ENCODE measurements at regions not wholly inside any gene's neighbourhood (a gene's known extent, or its start where the extent isn't known, plus 50 kb on each side); places are given as distances from the start of the nearest gene placed in this dataset.

DNA sequence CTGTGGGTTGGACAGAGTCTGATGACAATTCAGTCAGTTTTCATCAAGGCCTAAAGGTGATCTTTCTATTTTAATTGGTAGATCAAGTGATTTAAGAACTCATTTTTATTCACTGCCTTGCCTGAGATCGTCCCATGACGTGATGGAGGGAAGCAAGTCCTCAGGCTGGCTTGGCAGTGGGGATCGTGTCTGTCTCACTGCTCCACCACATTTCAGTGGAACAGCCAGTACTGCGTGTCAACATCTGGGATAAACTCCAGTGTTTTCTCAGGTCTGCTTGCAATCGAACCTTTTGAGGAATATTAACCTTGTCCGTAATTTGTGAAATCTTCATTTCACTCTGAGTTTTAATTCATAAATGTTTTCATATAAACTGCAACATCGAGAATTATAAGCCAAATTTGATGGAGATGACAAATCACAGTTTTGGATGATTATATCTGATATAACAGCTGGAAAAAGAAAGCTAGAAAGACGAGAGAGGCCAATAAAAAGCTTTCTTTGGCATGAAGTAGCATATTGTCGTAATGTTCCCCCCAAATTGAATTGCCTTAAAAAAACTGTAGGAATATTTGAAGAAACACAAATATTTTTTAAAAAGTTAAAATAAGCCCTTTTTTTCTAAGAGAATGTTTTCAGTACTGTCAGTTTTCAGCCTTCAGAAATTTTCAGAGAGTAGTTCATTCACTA, 414.7 kb upstream of the SPRED2 start:
- Histone ChIP-seq H3F3A (ENCODE audit: insufficient read depth) (no peaks in the 10 kb centered on the region), H3K27me3 (ENCODE audit: low read length) (no peaks in the 10 kb centered on the region), H3K4me2 (ENCODE audit: low read depth, low read length, poor library complexity, severe bottlenecking) (no peak overlapping the region), H3K9me3 (ENCODE audit: insufficient read depth, low read length) (no peaks in the 10 kb centered on the region), H2AFZ (ENCODE audit: low read depth, low read length, severe bottlenecking) (no peak overlapping the region), H3K9me2 (replicated peaks; ENCODE audit: insufficient read depth, low read length) (no peaks in the 10 kb centered on the region), H3K9ac (ENCODE audit: low read length) (no peak overlapping the region), H3K27ac (ENCODE audit: low read depth, low read length) (no peak overlapping the region), H3K79me2 (ENCODE audit: insufficient read depth, low read length) (no peaks in the 10 kb centered on the region), H4K20me1 (ENCODE audit: low read depth, low read length) (no peaks in the 10 kb centered on the region), H3K4me3 (ENCODE audit: insufficient read depth, low read length, poor library complexity, severe bottlenecking) (no peak overlapping the region), H3K36me3 (ENCODE audit: low read length) (no peaks in the 10 kb centered on the region)
- TF ChIP-seq, protein P1, sequence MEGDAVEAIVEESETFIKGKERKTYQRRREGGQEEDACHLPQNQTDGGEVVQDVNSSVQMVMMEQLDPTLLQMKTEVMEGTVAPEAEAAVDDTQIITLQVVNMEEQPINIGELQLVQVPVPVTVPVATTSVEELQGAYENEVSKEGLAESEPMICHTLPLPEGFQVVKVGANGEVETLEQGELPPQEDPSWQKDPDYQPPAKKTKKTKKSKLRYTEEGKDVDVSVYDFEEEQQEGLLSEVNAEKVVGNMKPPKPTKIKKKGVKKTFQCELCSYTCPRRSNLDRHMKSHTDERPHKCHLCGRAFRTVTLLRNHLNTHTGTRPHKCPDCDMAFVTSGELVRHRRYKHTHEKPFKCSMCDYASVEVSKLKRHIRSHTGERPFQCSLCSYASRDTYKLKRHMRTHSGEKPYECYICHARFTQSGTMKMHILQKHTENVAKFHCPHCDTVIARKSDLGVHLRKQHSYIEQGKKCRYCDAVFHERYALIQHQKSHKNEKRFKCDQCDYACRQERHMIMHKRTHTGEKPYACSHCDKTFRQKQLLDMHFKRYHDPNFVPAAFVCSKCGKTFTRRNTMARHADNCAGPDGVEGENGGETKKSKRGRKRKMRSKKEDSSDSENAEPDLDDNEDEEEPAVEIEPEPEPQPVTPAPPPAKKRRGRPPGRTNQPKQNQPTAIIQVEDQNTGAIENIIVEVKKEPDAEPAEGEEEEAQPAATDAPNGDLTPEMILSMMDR (IDR thresholded peaks at IDR 0.05; ENCODE audit: insufficient read depth, low read length, poor library complexity, severe bottlenecking): no peak
- no peak for TF ChIP-seq EZH2phosphoT487 (conservative IDR thresholded peaks at IDR 0.05; ENCODE audit: low read length)

DNA sequence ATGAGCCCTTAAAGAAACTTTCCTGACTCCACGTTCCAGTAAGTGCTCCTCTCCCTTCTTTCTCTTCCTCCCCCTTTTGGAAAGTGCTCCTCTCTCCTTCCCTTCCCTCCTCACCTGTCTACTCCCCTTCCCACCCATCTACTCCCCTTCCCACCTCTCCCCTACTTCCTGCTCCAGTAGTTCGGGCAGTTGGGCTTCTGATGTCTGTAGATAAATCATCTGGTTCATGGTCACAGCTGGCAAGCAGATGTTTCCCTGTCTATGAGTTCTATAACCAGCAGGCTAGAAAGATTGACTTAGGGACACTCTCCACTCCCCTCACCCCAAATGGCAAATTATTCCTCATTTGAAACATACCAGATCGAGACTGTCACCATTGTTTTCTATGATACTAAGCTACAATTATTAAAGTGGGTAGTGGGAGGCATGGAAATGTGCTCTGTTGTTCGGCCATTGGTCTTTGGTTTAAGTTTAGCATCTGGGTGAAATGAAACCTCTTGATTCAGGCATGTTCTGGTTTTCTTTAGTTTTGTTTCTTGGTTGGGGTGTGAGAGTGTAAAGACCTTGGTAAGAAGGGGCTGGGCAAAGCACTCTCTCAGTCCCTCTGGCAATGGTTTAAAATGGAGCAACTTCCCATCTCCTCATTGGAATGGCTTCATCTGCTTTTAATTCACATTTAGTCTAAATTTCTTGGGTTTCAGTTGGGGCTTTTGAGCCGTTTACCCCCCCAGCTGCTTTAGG, 413.2 kb upstream of the SPRED2 start:
- no peaks in the 10 kb centered on the region for H3K9me2 ChIP-seq (replicated peaks; ENCODE audit: insufficient read depth, low read length)
- H3K27ac ChIP-seq (ENCODE audit: low read depth, low read length): no peak overlapping the region
- no peaks in the 10 kb centered on the region for H4K20me1 ChIP-seq (ENCODE audit: low read depth, low read length)
- no peaks in the 10 kb centered on the region for H3K9me3 ChIP-seq (ENCODE audit: insufficient read depth, low read length)
- H3F3A ChIP-seq (ENCODE audit: insufficient read depth): no peaks in the 10 kb centered on the region
- H3K4me3 ChIP-seq (ENCODE audit: insufficient read depth, low read length, poor library complexity, severe bottlenecking): no peak overlapping the region
- H3K79me2 ChIP-seq (ENCODE audit: insufficient read depth, low read length): no peaks in the 10 kb centered on the region
- H2AFZ ChIP-seq (ENCODE audit: low read depth, low read length, severe bottlenecking): no peak overlapping the region
- no peaks in the 10 kb centered on the region for H3K27me3 ChIP-seq (ENCODE audit: low read length)
- no peak overlapping the region for H3K4me2 ChIP-seq (ENCODE audit: low read depth, low read length, poor library complexity, severe bottlenecking)
- TF ChIP-seq, protein P1 (IDR thresholded peaks at IDR 0.05; ENCODE audit: insufficient read depth, low read length, poor library complexity, severe bottlenecking): no peak
- TF ChIP-seq EZH2phosphoT487 (conservative IDR thresholded peaks at IDR 0.05; ENCODE audit: low read length): no peak
- H3K36me3 ChIP-seq (ENCODE audit: low read length): no peaks in the 10 kb centered on the region
- H3K9ac ChIP-seq (ENCODE audit: low read length): no peak overlapping the region

DNA sequence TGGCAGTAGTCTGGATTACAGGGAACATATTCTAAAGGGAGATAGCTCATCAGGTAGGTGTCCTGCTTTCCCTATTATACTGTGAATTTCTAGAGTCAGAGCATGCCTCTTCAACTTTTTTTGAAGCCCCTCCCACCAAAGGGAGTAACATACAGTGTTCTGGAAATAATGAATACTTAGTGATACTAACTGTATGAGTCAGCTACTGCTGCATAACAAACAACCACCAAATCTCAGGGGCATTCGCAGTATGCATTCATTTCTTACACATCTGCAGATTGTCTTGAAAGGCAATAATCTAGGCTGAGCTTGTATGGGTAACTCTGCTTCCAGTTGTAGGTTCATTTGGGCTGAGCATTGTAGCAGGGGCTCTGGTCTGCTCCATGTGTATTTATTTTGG, 409.7 kb upstream of the SPRED2 start:
- Histone ChIP-seq H3K9me3 (ENCODE audit: insufficient read depth, low read length) (no peaks in the 10 kb centered on the region), H3K9me2 (replicated peaks; ENCODE audit: insufficient read depth, low read length) (no peaks in the 10 kb centered on the region), H3K27ac (ENCODE audit: low read depth, low read length) (no peak overlapping the region), H3F3A (ENCODE audit: insufficient read depth) (no peaks in the 10 kb centered on the region), H3K79me2 (ENCODE audit: insufficient read depth, low read length) (no peaks in the 10 kb centered on the region), H2AFZ (ENCODE audit: low read depth, low read length, severe bottlenecking) (no peak overlapping the region), H3K36me3 (ENCODE audit: low read length) (no peaks in the 10 kb centered on the region), H3K9ac (ENCODE audit: low read length) (no peak overlapping the region), H3K4me3 (ENCODE audit: insufficient read depth, low read length, poor library complexity, severe bottlenecking) (no peak overlapping the region), H3K4me2 (ENCODE audit: low read depth, low read length, poor library complexity, severe bottlenecking) (no peak overlapping the region), H3K27me3 (ENCODE audit: low read length) (no peaks in the 10 kb centered on the region), H4K20me1 (ENCODE audit: low read depth, low read length) (no peaks in the 10 kb centered on the region)
- no peak for TF ChIP-seq EZH2phosphoT487 (conservative IDR thresholded peaks at IDR 0.05; ENCODE audit: low read length)

DNA sequence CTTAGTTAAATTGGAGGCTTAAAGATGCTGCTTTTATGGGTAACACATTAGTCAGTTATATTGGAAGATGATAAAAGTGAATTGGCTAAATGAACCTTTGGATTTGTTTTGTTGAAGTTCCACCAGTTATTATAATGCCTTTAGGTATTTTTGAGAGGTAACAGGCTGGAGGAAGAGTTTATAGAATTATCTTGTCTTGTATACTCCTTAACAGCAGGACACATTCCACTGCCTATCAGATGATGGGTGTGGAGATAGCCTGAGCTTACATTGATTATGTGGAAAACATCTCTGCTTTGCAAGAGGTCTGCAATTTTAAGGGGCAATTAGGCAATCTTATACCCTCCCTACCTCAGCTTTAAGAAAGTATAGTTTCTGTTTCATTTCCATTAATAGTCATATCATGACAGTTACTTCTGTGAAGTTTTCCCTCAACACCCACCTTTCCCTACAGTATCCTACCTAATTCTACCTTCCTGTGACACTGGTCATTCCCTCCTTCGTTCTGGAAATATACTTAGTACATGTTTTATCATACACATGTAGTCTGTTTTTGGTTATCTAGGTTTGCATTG, 403.7 kb upstream of the SPRED2 start:
- no peaks in the 10 kb centered on the region for H3K9me2 ChIP-seq (replicated peaks; ENCODE audit: insufficient read depth, low read length)
- H3K36me3 ChIP-seq (ENCODE audit: low read length): no peaks in the 10 kb centered on the region
- H3F3A ChIP-seq (ENCODE audit: insufficient read depth): no peaks in the 10 kb centered on the region
- no peaks in the 10 kb centered on the region for H3K27me3 ChIP-seq (ENCODE audit: low read length)
- no peaks in the 10 kb centered on the region for H3K9me3 ChIP-seq (ENCODE audit: insufficient read depth, low read length)
- H2AFZ ChIP-seq (ENCODE audit: low read depth, low read length, severe bottlenecking): no peak overlapping the region
- H3K4me3 ChIP-seq (ENCODE audit: insufficient read depth, low read length, poor library complexity, severe bottlenecking): no peak overlapping the region
- H3K4me2 ChIP-seq (ENCODE audit: low read depth, low read length, poor library complexity, severe bottlenecking): no peak overlapping the region
- TF ChIP-seq, protein P1 (IDR thresholded peaks at IDR 0.05; ENCODE audit: insufficient read depth, low read length, poor library complexity, severe bottlenecking): no peak
- no peak for TF ChIP-seq EZH2phosphoT487 (conservative IDR thresholded peaks at IDR 0.05; ENCODE audit: low read length)
- no peak overlapping the region for H3K27ac ChIP-seq (ENCODE audit: low read depth, low read length)
- no peak overlapping the region for H3K9ac ChIP-seq (ENCODE audit: low read length)
- no peaks in the 10 kb centered on the region for H3K79me2 ChIP-seq (ENCODE audit: insufficient read depth, low read length)
- H4K20me1 ChIP-seq (ENCODE audit: low read depth, low read length): no peaks in the 10 kb centered on the region
